ENCODE measurements at regions not wholly inside any gene's neighbourhood (a gene's known extent, or its start where the extent isn't known, plus 50 kb on each side); places are given as distances from the start of the nearest gene placed in this dataset.

DNA sequence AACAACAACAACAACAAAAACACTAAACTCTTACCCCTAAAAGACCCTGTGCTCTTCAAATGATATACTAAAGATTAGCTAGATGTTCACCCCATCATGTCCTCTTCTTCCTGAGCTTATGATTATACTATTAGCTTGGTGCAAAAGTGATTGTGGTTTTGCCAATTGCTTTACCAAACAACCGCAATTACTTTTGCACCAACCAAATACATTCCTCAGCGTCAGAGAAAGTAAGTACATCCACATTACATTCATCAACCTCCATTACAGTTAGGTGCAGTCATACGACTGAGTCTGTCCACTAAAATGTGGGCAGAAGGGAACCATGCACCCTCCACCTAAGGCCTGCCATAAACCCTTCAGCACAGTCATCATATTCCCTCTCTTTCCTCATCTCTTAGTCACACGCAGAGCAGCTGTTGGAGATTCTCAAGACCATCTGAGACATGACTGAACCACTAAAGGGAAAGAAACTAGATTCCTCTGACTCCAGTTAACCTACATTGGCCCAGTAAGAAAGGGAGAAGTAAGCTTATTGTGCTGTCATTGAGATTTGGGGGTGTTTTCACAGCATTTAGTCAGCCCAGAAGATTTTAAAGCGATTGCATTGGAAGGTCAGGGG is 181.6 kb upstream of the TLE4 start:
- no peak overlapping the region for H2AFZ ChIP-seq (ENCODE audit: low read depth, low read length)

DNA sequence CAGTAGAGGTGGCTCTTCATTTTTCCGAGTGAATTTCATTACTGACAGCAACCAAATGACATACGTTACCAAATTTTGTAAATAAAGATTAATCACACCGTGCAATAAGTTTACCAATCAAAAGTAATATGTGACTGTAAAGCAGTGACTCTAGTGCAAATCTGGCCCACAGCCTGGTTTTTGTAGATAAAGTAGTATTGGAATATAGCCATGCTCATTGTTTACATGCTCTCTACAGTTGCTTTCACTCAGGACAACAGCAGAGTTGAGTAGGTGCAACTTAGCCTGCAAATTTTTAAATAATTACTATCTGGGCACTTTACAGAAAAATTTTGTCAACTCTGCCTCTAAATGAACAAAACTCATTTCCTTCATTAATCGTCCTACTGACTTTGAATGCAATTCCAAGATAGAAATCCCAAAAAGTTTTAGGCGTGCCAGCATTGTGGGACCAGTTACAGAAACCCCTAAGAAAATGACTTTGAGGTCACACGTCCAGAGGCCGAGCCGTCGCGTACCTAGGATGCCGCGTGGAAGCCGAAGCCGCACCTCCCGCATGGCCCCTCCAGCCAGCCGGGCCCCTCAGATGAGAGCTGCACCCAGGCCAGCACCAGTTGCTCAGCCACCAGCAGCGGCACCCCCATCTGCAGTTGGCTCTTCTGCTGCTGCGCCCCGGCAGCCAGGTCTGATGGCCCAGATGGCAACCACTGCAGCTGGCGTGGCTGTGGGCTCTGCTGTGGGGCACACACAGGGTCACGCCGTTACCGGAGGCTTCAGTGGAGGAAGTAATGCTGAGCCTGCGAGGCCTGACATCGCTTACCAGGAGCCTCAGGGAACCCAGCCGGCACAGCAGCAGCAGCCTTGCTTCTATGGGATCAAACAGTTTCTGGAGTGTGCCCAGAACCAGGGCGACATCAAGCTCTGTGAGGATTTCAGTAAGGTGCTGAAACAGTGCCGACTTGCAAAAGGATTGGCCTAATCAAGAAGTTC is 180.7 kb upstream of the TLE4 start:
- Histone ChIP-seq H3K9ac (ENCODE audit: low read length) (no peak overlapping the region), H4K20me1 (ENCODE audit: insufficient read depth, low read length) (no peaks in the 10 kb centered on the region), H3K4me3 (ENCODE audit: low read length) (no peak overlapping the region), H3K27ac (ENCODE audit: low read length) (no peak overlapping the region), H3K4me1 (ENCODE audit: low read length) (peaks cover 6% of the 10 kb centered on the region; the same call in 1 of the 2 replicates), H3K27me3 (ENCODE audit: low read depth, low read length) (no peaks in the 10 kb centered on the region), H3K4me2 (ENCODE audit: low read length) (no peak overlapping the region), H3K9me3 (ENCODE audit: insufficient read depth, low read length) (no peaks in the 10 kb centered on the region), H3K36me3 (replicated peaks; ENCODE audit: low read depth, low read length) (no peaks in the 10 kb centered on the region), H3K79me2 (ENCODE audit: low read length) (no peaks in the 10 kb centered on the region), H2AFZ (ENCODE audit: low read depth, low read length) (no peak overlapping the region)
- TF ChIP-seq, protein P1, sequence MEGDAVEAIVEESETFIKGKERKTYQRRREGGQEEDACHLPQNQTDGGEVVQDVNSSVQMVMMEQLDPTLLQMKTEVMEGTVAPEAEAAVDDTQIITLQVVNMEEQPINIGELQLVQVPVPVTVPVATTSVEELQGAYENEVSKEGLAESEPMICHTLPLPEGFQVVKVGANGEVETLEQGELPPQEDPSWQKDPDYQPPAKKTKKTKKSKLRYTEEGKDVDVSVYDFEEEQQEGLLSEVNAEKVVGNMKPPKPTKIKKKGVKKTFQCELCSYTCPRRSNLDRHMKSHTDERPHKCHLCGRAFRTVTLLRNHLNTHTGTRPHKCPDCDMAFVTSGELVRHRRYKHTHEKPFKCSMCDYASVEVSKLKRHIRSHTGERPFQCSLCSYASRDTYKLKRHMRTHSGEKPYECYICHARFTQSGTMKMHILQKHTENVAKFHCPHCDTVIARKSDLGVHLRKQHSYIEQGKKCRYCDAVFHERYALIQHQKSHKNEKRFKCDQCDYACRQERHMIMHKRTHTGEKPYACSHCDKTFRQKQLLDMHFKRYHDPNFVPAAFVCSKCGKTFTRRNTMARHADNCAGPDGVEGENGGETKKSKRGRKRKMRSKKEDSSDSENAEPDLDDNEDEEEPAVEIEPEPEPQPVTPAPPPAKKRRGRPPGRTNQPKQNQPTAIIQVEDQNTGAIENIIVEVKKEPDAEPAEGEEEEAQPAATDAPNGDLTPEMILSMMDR (IDR thresholded peaks at IDR 0.05; ENCODE audit: low read depth, low read length), result no peak
- TF ChIP-seq EZH2phosphoT487 (IDR thresholded peaks at IDR 0.05; ENCODE audit: low read depth), result no peak

More for the DNA sequence above, 181.6 kb upstream of the TLE4 start:
- Histone ChIP-seq H3K36me3 (replicated peaks; ENCODE audit: low read depth, low read length) (no peaks in the 10 kb centered on the region), H4K20me1 (ENCODE audit: insufficient read depth, low read length) (no peaks in the 10 kb centered on the region), H3K4me1 (ENCODE audit: low read length) (peaks cover 6% of the 10 kb centered on the region; the same call in 1 of the 2 replicates), H3K4me2 (ENCODE audit: low read length) (no peak overlapping the region), H3K9ac (ENCODE audit: low read length) (no peak overlapping the region), H3K27me3 (ENCODE audit: low read depth, low read length) (no peaks in the 10 kb centered on the region), H3K27ac (ENCODE audit: low read length) (no peak overlapping the region), H3K4me3 (ENCODE audit: low read length) (no peak overlapping the region), H3K9me3 (ENCODE audit: insufficient read depth, low read length) (no peaks in the 10 kb centered on the region), H3K79me2 (ENCODE audit: low read length) (no peaks in the 10 kb centered on the region)
- TF ChIP-seq EZH2phosphoT487 (IDR thresholded peaks at IDR 0.05; ENCODE audit: low read depth), result no peak
- TF ChIP-seq, protein P1 (IDR thresholded peaks at IDR 0.05; ENCODE audit: low read depth, low read length), result no peak

DNA sequence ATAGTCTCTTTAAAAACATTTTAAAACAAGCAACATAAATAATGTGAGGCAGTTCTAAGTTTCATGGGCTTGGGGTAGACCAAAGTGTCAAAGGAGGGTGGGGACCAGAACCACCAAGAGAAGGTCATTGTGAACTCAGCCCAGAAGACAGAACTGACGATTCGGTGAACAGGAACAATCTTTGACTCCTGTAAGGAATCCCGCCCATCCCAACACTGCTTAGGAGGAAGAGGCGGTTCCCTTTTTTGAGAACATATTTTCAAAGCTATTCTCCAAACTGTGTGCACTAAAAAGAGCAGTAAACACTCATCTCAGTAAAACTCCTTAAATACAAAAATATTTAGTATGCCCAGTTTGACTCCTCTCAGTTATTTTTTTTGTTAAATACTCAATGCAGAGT is 176.5 kb upstream of the TLE4 start:
- Histone ChIP-seq H3K27me3 (ENCODE audit: low read depth, low read length) (no peaks in the 10 kb centered on the region), H3K4me2 (ENCODE audit: low read length) (no peak overlapping the region)

More for the DNA sequence above, 176.5 kb upstream of the TLE4 start:
- Histone ChIP-seq H3K9ac (ENCODE audit: low read length) (no peak overlapping the region), H3K4me1 (ENCODE audit: low read length) (no peaks in the 10 kb centered on the region), H3K79me2 (ENCODE audit: low read length) (no peaks in the 10 kb centered on the region), H4K20me1 (ENCODE audit: insufficient read depth, low read length) (no peaks in the 10 kb centered on the region), H3K9me3 (ENCODE audit: insufficient read depth, low read length) (no peaks in the 10 kb centered on the region), H3K4me3 (ENCODE audit: low read length) (no peak overlapping the region), H3K36me3 (replicated peaks; ENCODE audit: low read depth, low read length) (no peaks in the 10 kb centered on the region), H3K27ac (ENCODE audit: low read length) (no peak overlapping the region), H2AFZ (ENCODE audit: low read depth, low read length) (no peak overlapping the region)
- no peak for TF ChIP-seq EZH2phosphoT487 (IDR thresholded peaks at IDR 0.05; ENCODE audit: low read depth)
- TF ChIP-seq, protein P1 (IDR thresholded peaks at IDR 0.05; ENCODE audit: low read depth, low read length), result no peak
